HG02970 (cell line): ENCODE measurements at regions not wholly inside any gene's neighbourhood (a gene's known extent, or its start where the extent isn't known, plus 50 kb on each side); places are given as distances from the start of the nearest gene placed in this dataset.
"Not testable (repeated sequence)": the region's sequence is repeated elsewhere in the genome, so short reads cannot be mapped to it uniquely, and the experiment has no call there.

ENCODE experiments used
- ATAC-seq: cut with Tn5 transposase; IDR thresholded peaks from one replicate; pipeline ENCODE4 v1.9.1; 2021; ENCODE audit warnings: mild to moderate bottlenecking, moderate library complexity, moderate number of reproducible peaks; ENCODE audit not compliant: unreplicated experiment, low FRiP score

- no peak for ATAC-seq
These were observed 133.8 kb downstream of the ATXN7L3B start for GRCh38 chr12:74671421-74671820.

GRCh38 chr12:74676955-74677354, 139.3 kb downstream of the ATXN7L3B start:
- ATAC-seq, result not testable (repeated sequence)

GRCh38 chr12:74685385-74685784, 147.8 kb downstream of the ATXN7L3B start:
- ATAC-seq, result no peak

GRCh38 chr12:74689071-74689655, 151.5 kb downstream of the ATXN7L3B start:
- no peak for ATAC-seq

- ATAC-seq, result no peak
These were observed 152.3 kb downstream of the ATXN7L3B start for GRCh38 chr12:74689929-74690328.

GRCh38 chr12:74719447-74719846, 181.8 kb downstream of the ATXN7L3B start:
- ATAC-seq, result no peak

GRCh38 chr12:74722709-74723108, 185.1 kb downstream of the ATXN7L3B start:
- ATAC-seq, result no peak

- no peak for ATAC-seq
These were observed 187.5 kb downstream of the ATXN7L3B start for GRCh38 chr12:74725154-74725553.

- no peak for ATAC-seq
These were observed 190.4 kb downstream of the ATXN7L3B start for GRCh38 chr12:74728006-74728405.

- no peak for ATAC-seq
These were observed 194.6 kb downstream of the ATXN7L3B start for GRCh38 chr12:74732164-74732784.

GRCh38 chr12:74732826-74733225, 195.2 kb downstream of the ATXN7L3B start:
- no peak for ATAC-seq

- no peak for ATAC-seq
These were observed 203.5 kb downstream of the ATXN7L3B start for GRCh38 chr12:74741112-74741511.

- ATAC-seq, result no peak
These were observed 209.7 kb downstream of the ATXN7L3B start for GRCh38 chr12:74747305-74747704.

GRCh38 chr12:74751441-74751840, 213.8 kb downstream of the ATXN7L3B start:
- no peak for ATAC-seq

- ATAC-seq, result no peak
These were observed 214.6 kb downstream of the ATXN7L3B start for GRCh38 chr12:74752215-74752614.

- ATAC-seq, result no peak
These were observed 232.9 kb downstream of the ATXN7L3B start for GRCh38 chr12:74770552-74770951.

GRCh38 chr12:74775276-74775675, 237.6 kb downstream of the ATXN7L3B start:
- ATAC-seq, result no peak

GRCh38 chr12:74776378-74776777, 238.7 kb downstream of the ATXN7L3B start:
- ATAC-seq, result no peak

- ATAC-seq, result no peak
These were observed 242.7 kb downstream of the ATXN7L3B start for GRCh38 chr12:74780182-74780849.

- ATAC-seq, result not testable (repeated sequence)
These were observed 243.2 kb downstream of the ATXN7L3B start for GRCh38 chr12:74780850-74781241.

GRCh38 chr12:74781991-74782485, 244.4 kb downstream of the ATXN7L3B start:
- ATAC-seq, result no peak

GRCh38 chr12:74790931-74791330, 253.3 kb downstream of the ATXN7L3B start:
- no peak for ATAC-seq
